Breast epithelium (tissue), 3 donors: ENCODE measurements at regions not wholly inside any gene's neighbourhood (a gene's known extent, or its start where the extent isn't known, plus 50 kb on each side); places are given as distances from the start of the nearest gene placed in this dataset.

ENCODE experiments used
- POLR2A ChIP-seq: fragments of 450-650 bp; IDR thresholded peaks from one replicate; pipeline ENCODE4 v1.6.1; 2016; ENCODE audit warnings: antibody characterized with exemption, mild to moderate bottlenecking, moderate library complexity
- POLR2AphosphoS5 ChIP-seq, 3 donors: sonication (generic); formaldehyde crosslinking; IDR thresholded peaks; one replicate each; pipeline ENCODE4 v1.6.1; 2017; ENCODE audit warnings: antibody characterized with exemption in 3 of 3
- TF ChIP-seq, protein P1 (sequence below), 3 donors: fragments of 450-650 bp; IDR thresholded peaks; one replicate each; pipeline ENCODE4 v1.5.1; 2016 to 2017; ENCODE audit warnings: antibody characterized with exemption in 3 of 3, mild to moderate bottlenecking in 3 of 3, moderate library complexity in 3 of 3

- TF ChIP-seq, protein P1, sequence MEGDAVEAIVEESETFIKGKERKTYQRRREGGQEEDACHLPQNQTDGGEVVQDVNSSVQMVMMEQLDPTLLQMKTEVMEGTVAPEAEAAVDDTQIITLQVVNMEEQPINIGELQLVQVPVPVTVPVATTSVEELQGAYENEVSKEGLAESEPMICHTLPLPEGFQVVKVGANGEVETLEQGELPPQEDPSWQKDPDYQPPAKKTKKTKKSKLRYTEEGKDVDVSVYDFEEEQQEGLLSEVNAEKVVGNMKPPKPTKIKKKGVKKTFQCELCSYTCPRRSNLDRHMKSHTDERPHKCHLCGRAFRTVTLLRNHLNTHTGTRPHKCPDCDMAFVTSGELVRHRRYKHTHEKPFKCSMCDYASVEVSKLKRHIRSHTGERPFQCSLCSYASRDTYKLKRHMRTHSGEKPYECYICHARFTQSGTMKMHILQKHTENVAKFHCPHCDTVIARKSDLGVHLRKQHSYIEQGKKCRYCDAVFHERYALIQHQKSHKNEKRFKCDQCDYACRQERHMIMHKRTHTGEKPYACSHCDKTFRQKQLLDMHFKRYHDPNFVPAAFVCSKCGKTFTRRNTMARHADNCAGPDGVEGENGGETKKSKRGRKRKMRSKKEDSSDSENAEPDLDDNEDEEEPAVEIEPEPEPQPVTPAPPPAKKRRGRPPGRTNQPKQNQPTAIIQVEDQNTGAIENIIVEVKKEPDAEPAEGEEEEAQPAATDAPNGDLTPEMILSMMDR (IDR thresholded peaks at IDR 0.05), result no peak
- TF ChIP-seq POLR2AphosphoS5 (IDR thresholded peaks at IDR 0.05) (no peak), POLR2A (no peak)
These were observed 1372.7 kb downstream of the AACS start for GRCh38 chr12:126437934-126438333.
